GM12878 (cell line): ENCODE measurements at regions not wholly inside any gene's neighbourhood (a gene's known extent, or its start where the extent isn't known, plus 50 kb on each side); places are given as distances from the start of the nearest gene placed in this dataset.

Experiments used
- ATAC-seq: fragments of 200-7000 bp; cut with Tn5 transposase; 3 replicates; pipeline ENCODE4 v1.9.1; 2020; ENCODE audit warnings: mild to moderate bottlenecking, moderate library complexity
- BruUV-seq: library from RNA; stranded (reverse); fragments of 400-500 nt; replicated peaks from 2 replicates; lab custom pipeline; 2021; lab: Mats Ljungman, UMichigan
- CTCF ChIA-PET: fragments of 300-600 bp; sonication (Branson Sonifier 250); formaldehyde crosslinking; extraction: SDS; loops from one replicate; lab custom pipeline; 2021; ENCODE audit warnings: inconsistent platforms; lab: Yijun Ruan, JAX
- POLR2A ChIA-PET: fragments of 350-600 bp; formaldehyde crosslinking; extraction: SDS; loops from one replicate; lab custom pipeline; 2021; ENCODE audit warnings: inconsistent platforms; lab: Charles Lee
- RAD21 ChIA-PET: fragments of 300-600 bp; sonication (Branson Sonifier 250); formaldehyde crosslinking; loops from one replicate; lab custom pipeline; 2023; ENCODE audit warnings: antibody characterized with exemption; ENCODE audit not compliant: unreplicated experiment; lab: Charles Lee
- SMC1A ChIA-PET: fragments of 300-600 bp; sonication (Branson Sonifier 250); formaldehyde crosslinking; loops from one replicate; lab custom pipeline; 2023; ENCODE audit not compliant: unreplicated experiment, uncharacterized antibody; lab: Charles Lee
- DNase-seq: peaks from one replicate; pipeline ENCODE4 v3.0.0-alpha.2; 2011; ENCODE audit warnings: low read depth, low spot score
- FAIRE-seq: peaks from 3 replicates; lab custom pipeline; 2011; peaks lifted over from hg19 to GRCh38; lab: Jason Lieb, UNC
- H2AFZ ChIP-seq: 2 replicates; pipeline ENCODE4 v1.6.0; 2011; ENCODE audit warnings: low read depth, low read length, control low read depth; ENCODE audit not compliant: control insufficient read depth
- H3K27ac ChIP-seq: 2 replicates; pipeline ENCODE4 v1.5.1; 2011; ENCODE audit warnings: control low read depth; ENCODE audit not compliant: control insufficient read depth, insufficient read depth
- H3K27me3 ChIP-seq, 2 experiments: replicated peaks in 1 of 2; 2 replicates each; pipeline versions ENCODE4 v1.6.0 to v1.6.1; 2011; ENCODE audit warnings: low read length in 1 of 2; ENCODE audit not compliant: control insufficient read depth in 2 of 2, insufficient read depth in 2 of 2
- H3K36me3 ChIP-seq, 2 experiments: 2 replicates each; pipeline ENCODE4 v1.5.1; 2011; ENCODE audit warnings: low read length in 1 of 2; ENCODE audit not compliant: control insufficient read depth in 2 of 2, insufficient read depth in 2 of 2
- H3K4me1 ChIP-seq: 2 replicates; pipeline ENCODE4 v1.6.1; 2011; ENCODE audit warnings: mild to moderate bottlenecking, low read length, moderate library complexity, mixed read lengths; ENCODE audit not compliant: control insufficient read depth, insufficient read depth
- H3K4me2 ChIP-seq: 2 replicates; pipeline ENCODE4 v1.6.0; 2011; ENCODE audit warnings: control low read depth; ENCODE audit not compliant: control insufficient read depth, insufficient read depth
- H3K4me3 ChIP-seq: fragments of 200-600 bp; sonication (generic); 2 replicates; pipeline ENCODE4 v1.5.1; 2016
- H3K79me2 ChIP-seq: 2 replicates; pipeline ENCODE4 v1.6.0; 2011; ENCODE audit warnings: low read length; ENCODE audit not compliant: control insufficient read depth, insufficient read depth
- H3K9ac ChIP-seq: 2 replicates; pipeline ENCODE4 v1.8.0; 2011; ENCODE audit warnings: low read length, control low read depth, mixed read lengths; ENCODE audit not compliant: control insufficient read depth, insufficient read depth
- H3K9me3 ChIP-seq: replicated peaks from 3 replicates; pipeline ENCODE4 v1.5.1; 2011; ENCODE audit warnings: mild to moderate bottlenecking, low read length; ENCODE audit not compliant: control insufficient read depth, insufficient read depth
- H4K20me1 ChIP-seq: 2 replicates; pipeline ENCODE4 v1.6.0; 2011; ENCODE audit not compliant: control insufficient read depth, insufficient read depth
- BHLHE40 ChIP-seq, 2 experiments: fragments of 450-650 bp in 1 of 2; IDR thresholded peaks; 2 replicates each; pipeline ENCODE4 v1.6.1; 2011 to 2017; ENCODE audit warnings: low read depth in 2 of 2, borderline replicate concordance in 1 of 2, improper control_type of control experiment in 1 of 2, low read length in 1 of 2, mild to moderate bottlenecking in 1 of 2
- CHD4 ChIP-seq: fragments of 200-600 bp; sonication (generic); IDR thresholded peaks from 2 replicates; pipeline ENCODE4 v1.6.1; 2016; ENCODE audit warnings: mild to moderate bottlenecking
- EED ChIP-seq: sonication (generic); IDR thresholded peaks from 2 replicates; pipeline ENCODE4 v1.6.1; 2016; ENCODE audit warnings: antibody characterized with exemption, low read depth
- FOS ChIP-seq: IDR thresholded peaks from 3 replicates; pipeline ENCODE4 v1.6.1; 2011; ENCODE audit warnings: borderline replicate concordance; ENCODE audit not compliant: insufficient read length; ENCODE audit errors: extremely low read depth
- GATAD2B ChIP-seq: fragments of 450-650 bp; conservative IDR thresholded peaks from 2 replicates; pipeline ENCODE4 v1.6.1; 2017; ENCODE audit warnings: low read depth, mild to moderate bottlenecking, moderate library complexity
- POLR2AphosphoS5 ChIP-seq: IDR thresholded peaks from 2 replicates; pipeline ENCODE4 v1.6.1; 2011; ENCODE audit warnings: mild to moderate bottlenecking, low read length, inconsistent platforms
- RAD51 ChIP-seq: fragments of 450-650 bp; IDR thresholded peaks from 2 replicates; pipeline ENCODE4 v1.6.1; 2016; ENCODE audit warnings: moderate library complexity, mild to moderate bottlenecking, inconsistent platforms
- RB1 ChIP-seq: fragments of 450-650 bp; formaldehyde crosslinking; IDR thresholded peaks from 2 replicates; pipeline ENCODE4 v1.6.1; 2017; ENCODE audit warnings: mild to moderate bottlenecking, borderline replicate concordance
- RELB ChIP-seq: fragments of 450-650 bp; IDR thresholded peaks from 2 replicates; pipeline ENCODE4 v1.6.1; 2017; ENCODE audit warnings: low read depth, mild to moderate bottlenecking, moderate library complexity
- SMARCA5 ChIP-seq: fragments of 450-650 bp; IDR thresholded peaks from 2 replicates; pipeline ENCODE4 v1.6.1; 2017; ENCODE audit warnings: mild to moderate bottlenecking
- ZNF384 ChIP-seq: IDR thresholded peaks from 2 replicates; pipeline ENCODE4 v1.6.1; 2012; ENCODE audit warnings: low read depth, mild to moderate bottlenecking, low read length, improper control_type of control experiment, borderline replicate concordance
- ZNF622 ChIP-seq: fragments of 450-650 bp; IDR thresholded peaks from 2 replicates; pipeline ENCODE4 v1.6.1; 2017; ENCODE audit warnings: mild to moderate bottlenecking, inconsistent platforms
- ZNF687 ChIP-seq: fragments of 450-650 bp; IDR thresholded peaks from 2 replicates; pipeline ENCODE4 v1.6.1; 2017; ENCODE audit warnings: mild to moderate bottlenecking, moderate library complexity
- WGBS: methylation state at CpG from one replicate; pipeline ENCODE4 v1.1.6; 2016; ENCODE audit warnings: low lambda C conversion rate; ENCODE audit not compliant: insufficient replicate concordance, insufficient coverage; ENCODE audit errors: missing lambda C conversion rate; 5-methylcytosine and 5-hydroxymethylcytosine counted together
- in situ Hi-C: fragments of 300-500 bp; cut with MboI; formaldehyde crosslinking; loops from 9 replicates; pipeline ENCODE4 v1.14.3; 2018; ENCODE audit warnings: mixed read lengths
- intact Hi-C: fragments of 100-400 bp; cut with micrococcal nuclease; formaldehyde crosslinking; loops from one replicate; pipeline ENCODE4 v1.14.2; 2022; ENCODE audit not compliant: unreplicated experiment

GRCh38 chr5:104626122-104626521, 1063.5 kb upstream of the NUDT12 start:
- Histone ChIP-seq H3K27ac (no peak overlapping the region), H3K4me1 (no peaks in the 10 kb centered on the region), H3K79me2 (no peaks in the 10 kb centered on the region), H3K4me2 (no peak overlapping the region), H3K9me3 (no peaks in the 10 kb centered on the region), H2AFZ (no peak overlapping the region), H3K36me3 (no peaks in the 10 kb centered on the region), H4K20me1 (no peaks in the 10 kb centered on the region), H3K9ac (no peak overlapping the region), H3K4me3 (no peak overlapping the region), H3K27me3 (no peaks in the 10 kb centered on the region)
- TF ChIP-seq BHLHE40 (IDR thresholded peaks at IDR 0.05; ENCODE audit: borderline replicate concordance in 1 of 2, low read depth in 2 of 2, low read length in 1 of 2) (no peak), FOS (no peak), ZNF622 (no peak), RELB (no peak), EED (no peak)
- intact Hi-C loops: no loop called here
- SMC1A ChIA-PET: interaction anchor here (1.1 kb wide), 1 partner anchor 84 kb away, joined by 3 read pairs; no protein-coding TSS in a partner anchor
- in situ Hi-C loops: no loop called here
- BruUV-seq: no TSS peak
- RAD21 ChIA-PET: no interaction called here
- ATAC-seq (no peak), FAIRE-seq (no peak), DNase-seq (no peak)
- POLR2A ChIA-PET: no interaction called here
- 23% methylated on average over 2 of the region's 2 CpGs for WGBS
- CTCF ChIA-PET: no interaction called here

GRCh38 chr5:104612005-104612404, 1049.4 kb upstream of the NUDT12 start:
- H3K79me2 ChIP-seq: no peaks in the 10 kb centered on the region
- no peaks in the 10 kb centered on the region; a peak in 1 of 4 replicates for H3K27me3 ChIP-seq
- in situ Hi-C loops (no loop called here), intact Hi-C loops (no loop called here)
- H2AFZ ChIP-seq: no peak overlapping the region
- H3K4me1 ChIP-seq: no peaks in the 10 kb centered on the region
- ATAC-seq (no peak), FAIRE-seq (no peak), DNase-seq (no peak)
- no peak overlapping the region for H3K4me2 ChIP-seq
- 76% methylated on average over 6 of the region's 6 CpGs for WGBS
- CTCF ChIA-PET: no interaction called here
- POLR2A ChIA-PET: no interaction called here
- H4K20me1 ChIP-seq: no peaks in the 10 kb centered on the region
- H3K4me3 ChIP-seq: no peak overlapping the region
- BruUV-seq: no TSS peak
- SMC1A ChIA-PET: no interaction called here
- no peak overlapping the region for H3K27ac ChIP-seq
- no peaks in the 10 kb centered on the region for H3K9me3 ChIP-seq
- H3K36me3 ChIP-seq: no peaks in the 10 kb centered on the region
- H3K9ac ChIP-seq: no peak overlapping the region
- RAD21 ChIA-PET: no interaction called here
- TF ChIP-seq POLR2AphosphoS5 (no peak), RB1 (no peak), ZNF384 (no peak), GATAD2B (no peak), SMARCA5 (no peak), CHD4 (no peak), ZNF687 (no peak), RAD51 (no peak)
